ENCODE measurements at regions not wholly inside any gene's neighbourhood (a gene's known extent, or its start where the extent isn't known, plus 50 kb on each side); places are given as distances from the start of the nearest gene placed in this dataset.

DNA sequence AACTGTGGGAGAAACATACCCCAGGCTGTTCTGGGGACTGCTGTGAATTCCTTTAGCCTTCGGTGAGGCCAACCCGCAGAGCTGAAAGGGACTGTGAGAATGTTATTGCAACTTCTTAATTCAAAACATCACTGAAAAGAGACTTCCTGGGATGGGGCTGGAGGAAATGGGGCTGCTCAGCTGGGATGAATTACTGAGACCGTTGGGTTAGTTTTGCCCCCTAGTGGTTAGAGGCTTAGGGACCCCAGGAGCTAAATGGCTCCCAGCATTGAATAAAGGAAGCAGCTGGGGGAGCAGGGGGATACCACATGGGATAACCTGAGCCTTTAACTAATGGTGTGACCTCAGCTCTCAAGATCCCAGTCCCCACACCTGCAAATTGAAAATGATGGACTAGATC lies 941.1 kb upstream of the FANCL start:
- TF ChIP-seq, protein P1, sequence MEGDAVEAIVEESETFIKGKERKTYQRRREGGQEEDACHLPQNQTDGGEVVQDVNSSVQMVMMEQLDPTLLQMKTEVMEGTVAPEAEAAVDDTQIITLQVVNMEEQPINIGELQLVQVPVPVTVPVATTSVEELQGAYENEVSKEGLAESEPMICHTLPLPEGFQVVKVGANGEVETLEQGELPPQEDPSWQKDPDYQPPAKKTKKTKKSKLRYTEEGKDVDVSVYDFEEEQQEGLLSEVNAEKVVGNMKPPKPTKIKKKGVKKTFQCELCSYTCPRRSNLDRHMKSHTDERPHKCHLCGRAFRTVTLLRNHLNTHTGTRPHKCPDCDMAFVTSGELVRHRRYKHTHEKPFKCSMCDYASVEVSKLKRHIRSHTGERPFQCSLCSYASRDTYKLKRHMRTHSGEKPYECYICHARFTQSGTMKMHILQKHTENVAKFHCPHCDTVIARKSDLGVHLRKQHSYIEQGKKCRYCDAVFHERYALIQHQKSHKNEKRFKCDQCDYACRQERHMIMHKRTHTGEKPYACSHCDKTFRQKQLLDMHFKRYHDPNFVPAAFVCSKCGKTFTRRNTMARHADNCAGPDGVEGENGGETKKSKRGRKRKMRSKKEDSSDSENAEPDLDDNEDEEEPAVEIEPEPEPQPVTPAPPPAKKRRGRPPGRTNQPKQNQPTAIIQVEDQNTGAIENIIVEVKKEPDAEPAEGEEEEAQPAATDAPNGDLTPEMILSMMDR (conservative IDR thresholded peaks at IDR 0.05; ENCODE audit: control insufficient read depth, insufficient read depth, low read depth, low read length) = peak; percentile 38
- DNase-seq (ENCODE audit: low read depth) = peak; percentile 23
- H3K4me3 ChIP-seq (ENCODE audit: control insufficient read depth, low read depth, low read length) = no peak overlapping the region

DNA sequence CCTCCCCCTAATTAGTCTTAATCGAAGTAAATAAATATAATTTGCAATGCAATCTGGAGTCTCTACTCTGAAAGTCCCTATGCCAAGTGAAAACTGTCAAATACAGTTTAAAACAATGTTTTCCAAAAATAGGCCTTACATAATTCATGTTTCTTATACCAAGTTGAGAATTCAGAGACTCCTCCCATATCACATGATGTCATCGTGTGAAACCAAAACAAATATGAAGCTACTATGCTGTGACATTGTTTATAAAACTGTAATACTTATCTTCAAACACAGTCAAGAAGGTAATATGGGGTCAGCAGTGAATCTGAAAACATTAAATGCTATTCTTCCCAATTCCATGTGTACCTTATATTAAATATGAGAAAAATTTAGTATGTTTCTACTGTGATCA lies 940.2 kb upstream of the FANCL start:
- TF ChIP-seq, protein P1 (conservative IDR thresholded peaks at IDR 0.05; ENCODE audit: control insufficient read depth, insufficient read depth, low read depth, low read length) = no peak
- H3K4me3 ChIP-seq (ENCODE audit: control insufficient read depth, low read depth, low read length) = no peak overlapping the region
- no peak for DNase-seq (ENCODE audit: low read depth)

DNA sequence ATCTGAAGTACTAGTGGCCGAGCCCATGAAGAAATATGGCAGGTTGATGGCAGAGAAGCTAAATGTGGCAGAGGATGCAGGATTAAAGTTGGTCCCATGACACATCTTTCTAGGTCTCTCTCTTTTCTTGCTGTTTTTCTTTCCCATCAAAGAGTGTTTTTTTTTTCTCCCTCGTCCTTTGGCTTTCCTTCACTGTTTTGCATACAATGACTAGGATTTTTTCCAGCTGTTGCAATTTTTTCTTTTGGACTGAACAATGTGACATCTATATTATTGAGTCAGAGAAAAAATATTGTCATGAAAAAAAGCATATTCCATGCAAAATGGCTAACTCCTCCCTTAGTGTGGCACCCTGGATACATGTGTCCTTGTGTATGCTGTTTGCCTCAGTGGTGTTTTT lies 939.5 kb upstream of the FANCL start:
- no peak overlapping the region for H3K4me3 ChIP-seq (ENCODE audit: control insufficient read depth, low read depth, low read length)
- TF ChIP-seq, protein P1 (conservative IDR thresholded peaks at IDR 0.05; ENCODE audit: control insufficient read depth, insufficient read depth, low read depth, low read length) = no peak

DNA sequence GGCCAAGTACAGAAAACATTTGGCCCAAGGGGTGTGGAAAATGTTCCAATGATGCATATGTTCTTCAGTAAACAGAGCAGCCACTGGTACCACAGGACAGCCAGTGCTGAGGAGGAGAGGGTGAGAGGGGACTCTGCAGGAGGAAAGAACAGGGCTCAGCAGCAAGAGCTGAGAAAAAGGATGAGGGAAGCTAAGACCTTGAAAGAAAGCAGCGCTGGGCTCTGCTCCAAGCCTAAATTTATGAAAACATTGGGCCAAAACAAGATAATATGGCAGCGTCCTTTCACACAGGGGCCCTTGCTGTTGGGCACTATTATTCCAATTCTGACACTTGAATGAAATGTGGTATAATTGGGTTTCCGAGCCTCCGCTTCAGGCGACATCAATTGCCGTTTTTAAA lies 939.0 kb upstream of the FANCL start:
- H3K4me3 ChIP-seq (ENCODE audit: control insufficient read depth, low read depth, low read length) = no peak overlapping the region
- TF ChIP-seq, protein P1 (conservative IDR thresholded peaks at IDR 0.05; ENCODE audit: control insufficient read depth, insufficient read depth, low read depth, low read length) = no peak

More for the DNA sequence above, 939.5 kb upstream of the FANCL start:
- DNase-seq (ENCODE audit: low read depth) = no peak

DNA sequence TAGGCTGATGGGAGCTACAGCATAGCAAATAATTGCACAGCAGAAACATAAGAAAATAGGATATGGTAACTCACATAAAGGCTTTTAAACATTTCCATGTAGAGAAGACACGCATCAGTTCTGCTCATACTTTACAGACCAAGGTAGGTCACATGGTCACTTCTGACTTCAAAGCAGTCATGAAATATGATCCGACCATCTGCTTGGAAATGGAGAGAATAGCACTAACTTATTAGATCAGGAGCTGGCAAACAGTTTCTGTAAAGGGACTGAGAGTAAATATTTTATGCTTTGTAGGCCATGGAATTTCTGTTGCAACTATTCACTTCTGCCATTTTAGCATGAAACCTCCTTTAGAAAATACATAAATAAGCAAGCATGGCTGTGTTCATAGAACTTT lies 936.6 kb upstream of the FANCL start:
- DNase-seq (ENCODE audit: low read depth) = no peak
- TF ChIP-seq, protein P1 (conservative IDR thresholded peaks at IDR 0.05; ENCODE audit: control insufficient read depth, insufficient read depth, low read depth, low read length) = no peak
- H3K4me3 ChIP-seq (ENCODE audit: control insufficient read depth, low read depth, low read length) = no peak overlapping the region

More for the DNA sequence above, 939.0 kb upstream of the FANCL start:
- no peak for DNase-seq (ENCODE audit: low read depth)

DNA sequence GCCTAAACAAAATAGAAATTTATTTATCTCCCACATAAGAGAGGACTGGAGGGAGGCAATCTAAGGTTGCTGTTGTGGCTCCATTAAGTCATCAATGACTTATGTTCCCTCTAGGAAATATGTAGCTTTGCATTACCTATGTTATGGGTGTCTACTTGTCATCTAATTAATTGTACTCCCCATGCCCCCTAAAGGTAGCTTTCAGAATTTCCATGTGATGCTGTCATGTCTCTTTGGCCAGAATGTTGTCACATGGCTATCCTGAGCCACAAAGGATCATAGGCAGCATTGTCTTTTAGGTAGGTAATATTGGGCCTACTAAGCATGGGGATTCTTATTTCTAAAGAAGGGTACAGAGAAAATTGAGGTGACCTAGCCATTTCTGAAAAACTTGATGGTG lies 935.6 kb upstream of the FANCL start:
- no peak for DNase-seq (ENCODE audit: low read depth)
- H3K4me3 ChIP-seq (ENCODE audit: control insufficient read depth, low read depth, low read length) = no peak overlapping the region
- TF ChIP-seq, protein P1 (conservative IDR thresholded peaks at IDR 0.05; ENCODE audit: control insufficient read depth, insufficient read depth, low read depth, low read length) = no peak
